IMR-90 (cell line): ENCODE measurements at regions not wholly inside any gene's neighbourhood (a gene's known extent, or its start where the extent isn't known, plus 50 kb on each side); places are given as distances from the start of the nearest gene placed in this dataset.

Source experiments
- ATAC-seq: fragments of 200-7000 bp; cut with Tn5 transposase; 2 replicates; pipeline ENCODE4 v1.9.1; 2020; ENCODE audit warnings: low read depth, mild to moderate bottlenecking, moderate library complexity
- BruUV-seq: library from RNA; stranded (reverse); fragments of 400-500 nt; replicated peaks from 2 replicates; lab custom pipeline; 2021; lab: Mats Ljungman, UMichigan
- CTCF ChIA-PET: fragments of 300-600 bp; formaldehyde crosslinking; extraction: SDS; loops from one replicate; lab custom pipeline; 2021; ENCODE audit warnings: antibody characterized with exemption; lab: Yijun Ruan, JAX
- POLR2A ChIA-PET: fragments of 300-600 bp; sonication (Branson Sonifier 250); formaldehyde crosslinking; loops from one replicate; lab custom pipeline; 2022; ENCODE audit warnings: antibody characterized with exemption; ENCODE audit not compliant: unreplicated experiment; lab: Charles Lee
- DNase-seq: peaks from one replicate; pipeline ENCODE4 v3.0.0; 2013
- H2AFZ ChIP-seq: replicated peaks from 2 replicates; pipeline ENCODE3; 2013; ENCODE audit warnings: low read length, mild to moderate bottlenecking; ENCODE audit not compliant: poor library complexity
- H2AK5ac ChIP-seq: 2 replicates; pipeline ENCODE4 v1.6.1; 2013; ENCODE audit warnings: low read depth, low read length, inconsistent platforms
- H2AK9ac ChIP-seq: replicated peaks from 2 replicates; pipeline ENCODE3; 2013; ENCODE audit warnings: mild to moderate bottlenecking, low read depth, low read length, moderate library complexity; ENCODE audit not compliant: poor library complexity
- H2BK120ac ChIP-seq: 2 replicates; pipeline ENCODE4 v1.6.1; 2013; ENCODE audit warnings: low read depth, low read length, inconsistent platforms
- H2BK15ac ChIP-seq: 3 replicates; pipeline ENCODE4 v1.6.1; 2013; ENCODE audit warnings: low read depth, low read length, inconsistent platforms
- H2BK20ac ChIP-seq: 2 replicates; pipeline ENCODE4 v1.6.1; 2013; ENCODE audit warnings: low read depth, mild to moderate bottlenecking, inconsistent platforms, low read length, moderate library complexity
- H2BK5ac ChIP-seq: 2 replicates; pipeline ENCODE4 v1.6.1; 2013; ENCODE audit warnings: mild to moderate bottlenecking, low read depth, low read length, inconsistent platforms; ENCODE audit not compliant: poor library complexity, severe bottlenecking
- H3K14ac ChIP-seq: replicated peaks from 2 replicates; pipeline ENCODE4 v1.6.1; 2013; ENCODE audit warnings: low read depth, low read length, inconsistent platforms
- H3K18ac ChIP-seq: 2 replicates; pipeline ENCODE4 v1.6.1; 2013; ENCODE audit warnings: low read depth, low read length, control low read depth
- H3K23ac ChIP-seq: 2 replicates; pipeline ENCODE4 v1.6.1; 2013; ENCODE audit warnings: low read depth, low read length, inconsistent platforms
- H3K27ac ChIP-seq: 2 replicates; pipeline ENCODE4 v1.5.1; 2013; ENCODE audit warnings: mild to moderate bottlenecking, control low read depth, low read length; ENCODE audit not compliant: insufficient read depth
- H3K27me3 ChIP-seq: 2 replicates; pipeline ENCODE4 v1.6.1; 2013; ENCODE audit warnings: low read length; ENCODE audit not compliant: control insufficient read depth, insufficient read depth
- H3K36me3 ChIP-seq: 2 replicates; pipeline ENCODE4 v1.6.1; 2013; ENCODE audit warnings: low read length, mixed read lengths; ENCODE audit not compliant: control insufficient read depth, insufficient read depth
- H3K4ac ChIP-seq: 2 replicates; pipeline ENCODE4 v1.6.1; 2013; ENCODE audit warnings: low read depth, low read length, inconsistent platforms
- H3K4me1 ChIP-seq: 2 replicates; pipeline ENCODE4 v1.6.1; 2013; ENCODE audit warnings: low read length, mixed read lengths; ENCODE audit not compliant: control insufficient read depth, insufficient read depth
- H3K4me2 ChIP-seq: 2 replicates; pipeline ENCODE4 v1.6.1; 2013; ENCODE audit warnings: low read depth, mild to moderate bottlenecking, control low read depth, low read length, moderate library complexity
- H3K4me3 ChIP-seq: 2 replicates; pipeline ENCODE4 v1.5.1; 2013; ENCODE audit warnings: low read depth, mild to moderate bottlenecking, control low read depth, low read length, moderate library complexity; ENCODE audit not compliant: insufficient read depth
- H3K56ac ChIP-seq: 2 replicates; pipeline ENCODE4 v1.6.1; 2013; ENCODE audit warnings: low read length, inconsistent platforms; ENCODE audit not compliant: insufficient read depth; ENCODE audit errors: extremely low read depth
- H3K79me1 ChIP-seq, 2 experiments: 2 replicates each; pipeline ENCODE4 v1.6.1; 2013; ENCODE audit warnings: low read length in 2 of 2, inconsistent platforms in 1 of 2, low read depth in 1 of 2
- H3K9ac ChIP-seq: 2 replicates; pipeline ENCODE4 v1.6.1; 2013; ENCODE audit warnings: low read depth, low read length, control low read depth
- H3K9me1 ChIP-seq: 2 replicates; pipeline ENCODE4 v1.6.1; 2013; ENCODE audit warnings: low read length, inconsistent platforms; ENCODE audit not compliant: insufficient read depth
- H3K9me3 ChIP-seq: 2 replicates; pipeline ENCODE4 v1.6.1; 2013; ENCODE audit warnings: low read length; ENCODE audit not compliant: control insufficient read depth, insufficient read depth
- H4K20me1 ChIP-seq: 2 replicates; pipeline ENCODE4 v1.6.1; 2013; ENCODE audit warnings: low read length, inconsistent platforms; ENCODE audit not compliant: insufficient read depth
- H4K5ac ChIP-seq: 2 replicates; pipeline ENCODE4 v1.6.1; 2013; ENCODE audit warnings: mild to moderate bottlenecking, low read depth, low read length, control low read depth
- H4K8ac ChIP-seq, 2 experiments: 2 replicates each; pipeline ENCODE4 v1.6.1; 2013; ENCODE audit warnings: low read depth in 2 of 2, low read length in 2 of 2, control low read depth in 1 of 2, inconsistent platforms in 1 of 2
- H4K91ac ChIP-seq: 2 replicates; pipeline ENCODE4 v1.6.1; 2013; ENCODE audit warnings: low read depth, low read length, inconsistent platforms; ENCODE audit not compliant: insufficient read depth
- CEBPB ChIP-seq: IDR thresholded peaks from 2 replicates; pipeline ENCODE4 v1.6.1; 2012; ENCODE audit warnings: low read depth, low read length, improper control_type of control experiment
- MAFK ChIP-seq: IDR thresholded peaks from 2 replicates; pipeline ENCODE4 v1.6.1; 2012; ENCODE audit warnings: low read depth, low read length, improper control_type of control experiment
- NFE2L2 ChIP-seq: fragments of 150-350 bp; IDR thresholded peaks from 2 replicates; pipeline ENCODE4 v1.6.1; 2016; ENCODE audit warnings: low read depth, mild to moderate bottlenecking, low read length
- RAD21 ChIP-seq: IDR thresholded peaks from 2 replicates; pipeline ENCODE4 v1.6.1; 2012; ENCODE audit warnings: low read length, improper control_type of control experiment
- RFX5 ChIP-seq: IDR thresholded peaks from 2 replicates; pipeline ENCODE4 v1.8.0; 2012; ENCODE audit warnings: low read depth, mild to moderate bottlenecking, low read length, moderate library complexity
- SMC3 ChIP-seq: fragments of 150-350 bp; IDR thresholded peaks from 2 replicates; pipeline ENCODE4 v1.6.1; 2016; ENCODE audit warnings: low read depth, mild to moderate bottlenecking, antibody characterized with exemption, low read length, moderate library complexity
- WGBS, 2 experiments: methylation state at CpG; one replicate each; pipeline versions ENCODE4 v1.1.5 to v1.1.7; 2013; ENCODE audit warnings: missing lambda C conversion rate in 2 of 2; ENCODE audit not compliant: insufficient read length in 1 of 2; ENCODE audit errors: extremely low coverage in 2 of 2; 5-methylcytosine and 5-hydroxymethylcytosine counted together
- dilution Hi-C: fragments of 300-500 bp; cut with HindIII; formaldehyde crosslinking; loops from one replicate; pipeline ENCODE4 v1.14.3; 2018; ENCODE audit warnings: low sequenced_read_pairs; ENCODE audit not compliant: unreplicated experiment
- in situ Hi-C: fragments of 300-500 bp; cut with MboI; formaldehyde crosslinking; loops from 3 replicates; pipeline ENCODE4 v1.14.3; 2019; ENCODE audit warnings: low sequenced_read_pairs, inconsistent platforms, mixed read lengths
- intact Hi-C: fragments of 100-400 bp; cut with micrococcal nuclease; formaldehyde crosslinking; loops from 2 replicates; pipeline ENCODE4 v1.10.0; 2022

DNA sequence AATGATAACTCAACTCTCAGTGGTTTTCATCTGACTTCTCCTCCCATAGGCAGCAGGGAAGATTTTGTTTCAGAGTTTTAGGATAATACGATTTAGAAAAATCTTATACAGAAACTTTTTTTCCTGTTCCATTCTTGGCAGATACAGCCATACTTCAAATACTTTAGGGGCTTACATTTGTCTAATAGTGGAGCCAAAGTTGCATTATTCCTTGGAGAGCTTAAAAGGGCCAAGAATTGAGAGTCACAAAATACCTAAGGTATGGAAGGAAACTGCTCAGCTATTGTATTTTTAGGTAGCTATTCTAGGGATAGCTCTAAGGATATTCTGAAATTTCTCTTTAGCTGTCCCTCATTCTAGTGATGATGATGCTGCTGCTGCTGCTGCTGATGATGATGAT, 132.9 kb upstream of the PTCHD1 start:
- Histone ChIP-seq H3K4me2 (no peak overlapping the region), H4K91ac (no peak overlapping the region), H3K56ac (no peak overlapping the region), H2AFZ (no peak overlapping the region), H3K23ac (no peak overlapping the region), H3K4me1 (no peaks in the 10 kb centered on the region), H2BK15ac (no peak overlapping the region), H2BK120ac (no peak overlapping the region), H3K27ac (no peak overlapping the region), H4K8ac (no peak overlapping the region), H3K14ac (no peak overlapping the region), H4K5ac (no peak overlapping the region), H3K4me3 (no peak overlapping the region), H2BK5ac (no peak overlapping the region), H3K9ac (no peak overlapping the region), H2AK9ac (no peak overlapping the region), H3K9me3 (0 out of 2 replicates have a peak, but pooled peaks cover 2% of the 10 kb centered on the region), H3K18ac (no peak overlapping the region), H2AK5ac (no peak overlapping the region), H3K9me1 (no peaks in the 10 kb centered on the region), H3K36me3 (no peaks in the 10 kb centered on the region), H3K27me3 (no peaks in the 10 kb centered on the region), H2BK20ac (no peak overlapping the region), H4K20me1 (no peaks in the 10 kb centered on the region), H3K79me1 (no peaks in the 10 kb centered on the region), H3K4ac (no peak overlapping the region)
- no TSS peak for BruUV-seq
- TF ChIP-seq CEBPB, result no peak
- TF ChIP-seq NFE2L2, result no peak
- TF ChIP-seq RAD21, result no peak
- no peak for TF ChIP-seq MAFK
- no peak for TF ChIP-seq SMC3
- TF ChIP-seq RFX5, result no peak
- in situ Hi-C loops (no loop called here), intact Hi-C loops (no loop called here), dilution Hi-C loops (no loop called here)
- CTCF ChIA-PET, result no interaction called here
- DNase-seq (no peak), ATAC-seq (no peak)
- WGBS, 2 experiments, result no CpG with 5 or more reads among the region's 1 CpG
- POLR2A ChIA-PET, result no interaction called here
